ENCODE measurements at regions not wholly inside any gene's neighbourhood (a gene's known extent, or its start where the extent isn't known, plus 50 kb on each side); places are given as distances from the start of the nearest gene placed in this dataset.

GRCh38 chr5:42032137-42032536 is 107.1 kb downstream of the FBXO4 start:
- H3K27ac ChIP-seq (ENCODE audit: low read depth, low read length) = no peak overlapping the region
- no peaks in the 10 kb centered on the region for H3K36me3 ChIP-seq (ENCODE audit: control insufficient read depth, insufficient read depth, low read length)
- H3K9ac ChIP-seq (ENCODE audit: low read length) = no peak overlapping the region
- H3K4me1 ChIP-seq (ENCODE audit: control insufficient read depth, insufficient read depth, low read length) = no peaks in the 10 kb centered on the region
- no peaks in the 10 kb centered on the region for H3K9me3 ChIP-seq (ENCODE audit: control insufficient read depth, insufficient read depth, low read depth, low read length)
- no peak overlapping the region for H3K4me3 ChIP-seq (ENCODE audit: low read depth, low read length)
- no peaks in the 10 kb centered on the region for H3K27me3 ChIP-seq (ENCODE audit: control insufficient read depth, insufficient read depth, low read length)

GRCh38 chr5:42035526-42035925 is 110.4 kb downstream of the FBXO4 start:
- 0 out of 2 replicates have a peak, but pooled peaks cover 8% of the 10 kb centered on the region for H3K4me1 ChIP-seq (ENCODE audit: control insufficient read depth, insufficient read depth, low read length)
- H3K9ac ChIP-seq (ENCODE audit: low read length) = no peak overlapping the region
- no peak overlapping the region for H3K4me3 ChIP-seq (ENCODE audit: low read depth, low read length)
- no peaks in the 10 kb centered on the region for H3K9me3 ChIP-seq (ENCODE audit: control insufficient read depth, insufficient read depth, low read depth, low read length)
- H3K36me3 ChIP-seq (ENCODE audit: control insufficient read depth, insufficient read depth, low read length) = no peaks in the 10 kb centered on the region
- H3K27ac ChIP-seq (ENCODE audit: low read depth, low read length) = no peak overlapping the region
- H3K27me3 ChIP-seq (ENCODE audit: control insufficient read depth, insufficient read depth, low read length) = no peaks in the 10 kb centered on the region

- H3K9ac ChIP-seq (ENCODE audit: low read length) = no peak overlapping the region
- H3K4me1 ChIP-seq (ENCODE audit: control insufficient read depth, insufficient read depth, low read length) = 0 out of 2 replicates have a peak, but pooled peaks cover 8% of the 10 kb centered on the region
- H3K36me3 ChIP-seq (ENCODE audit: control insufficient read depth, insufficient read depth, low read length) = no peaks in the 10 kb centered on the region
- H3K4me3 ChIP-seq (ENCODE audit: low read depth, low read length) = no peak overlapping the region
- H3K27me3 ChIP-seq (ENCODE audit: control insufficient read depth, insufficient read depth, low read length) = no peaks in the 10 kb centered on the region
- no peak overlapping the region for H3K27ac ChIP-seq (ENCODE audit: low read depth, low read length)
- H3K9me3 ChIP-seq (ENCODE audit: control insufficient read depth, insufficient read depth, low read depth, low read length) = no peaks in the 10 kb centered on the region
These were observed 111.3 kb downstream of the FBXO4 start for GRCh38 chr5:42036379-42036778.

- Histone ChIP-seq H3K27me3 (ENCODE audit: control insufficient read depth, insufficient read depth, low read length) (no peaks in the 10 kb centered on the region), H3K4me1 (ENCODE audit: control insufficient read depth, insufficient read depth, low read length) (0 out of 2 replicates have a peak, but pooled peaks cover 8% of the 10 kb centered on the region), H3K36me3 (ENCODE audit: control insufficient read depth, insufficient read depth, low read length) (no peaks in the 10 kb centered on the region), H3K4me3 (ENCODE audit: low read depth, low read length) (no peak overlapping the region), H3K27ac (ENCODE audit: low read depth, low read length) (no peak overlapping the region), H3K9ac (ENCODE audit: low read length) (no peak overlapping the region), H3K9me3 (ENCODE audit: control insufficient read depth, insufficient read depth, low read depth, low read length) (no peaks in the 10 kb centered on the region)
These were observed 112.4 kb downstream of the FBXO4 start for GRCh38 chr5:42037379-42037932.

- H3K9ac ChIP-seq (ENCODE audit: low read length) = no peak overlapping the region
- H3K36me3 ChIP-seq (ENCODE audit: control insufficient read depth, insufficient read depth, low read length) = no peaks in the 10 kb centered on the region
- no peak overlapping the region for H3K4me3 ChIP-seq (ENCODE audit: low read depth, low read length)
- H3K9me3 ChIP-seq (ENCODE audit: control insufficient read depth, insufficient read depth, low read depth, low read length) = no peaks in the 10 kb centered on the region
- no peaks in the 10 kb centered on the region for H3K4me1 ChIP-seq (ENCODE audit: control insufficient read depth, insufficient read depth, low read length)
- no peak overlapping the region for H3K27ac ChIP-seq (ENCODE audit: low read depth, low read length)
- no peaks in the 10 kb centered on the region for H3K27me3 ChIP-seq (ENCODE audit: control insufficient read depth, insufficient read depth, low read length)
These were observed 118.3 kb downstream of the FBXO4 start for GRCh38 chr5:42043400-42043799.

- Histone ChIP-seq H3K27me3 (ENCODE audit: control insufficient read depth, insufficient read depth, low read length) (no peaks in the 10 kb centered on the region), H3K9me3 (ENCODE audit: control insufficient read depth, insufficient read depth, low read depth, low read length) (no peaks in the 10 kb centered on the region), H3K36me3 (ENCODE audit: control insufficient read depth, insufficient read depth, low read length) (no peaks in the 10 kb centered on the region), H3K9ac (ENCODE audit: low read length) (no peak overlapping the region), H3K27ac (ENCODE audit: low read depth, low read length) (no peak overlapping the region), H3K4me3 (ENCODE audit: low read depth, low read length) (no peak overlapping the region), H3K4me1 (ENCODE audit: control insufficient read depth, insufficient read depth, low read length) (peaks cover 3% of the 10 kb centered on the region; the same call in 1 of the 2 replicates)
These were observed 132.2 kb downstream of the FBXO4 start for GRCh38 chr5:42057254-42057690.

GRCh38 chr5:42059291-42059690 is 134.2 kb downstream of the FBXO4 start:
- Histone ChIP-seq H3K4me3 (ENCODE audit: low read depth, low read length) (no peak overlapping the region), H3K4me1 (ENCODE audit: control insufficient read depth, insufficient read depth, low read length) (peaks cover 3% of the 10 kb centered on the region; the same call in 1 of the 2 replicates), H3K36me3 (ENCODE audit: control insufficient read depth, insufficient read depth, low read length) (no peaks in the 10 kb centered on the region), H3K27ac (ENCODE audit: low read depth, low read length) (no peak overlapping the region), H3K9ac (ENCODE audit: low read length) (no peak overlapping the region), H3K9me3 (ENCODE audit: control insufficient read depth, insufficient read depth, low read depth, low read length) (no peaks in the 10 kb centered on the region), H3K27me3 (ENCODE audit: control insufficient read depth, insufficient read depth, low read length) (no peaks in the 10 kb centered on the region)

- no peak overlapping the region for H3K9ac ChIP-seq (ENCODE audit: low read length)
- no peaks in the 10 kb centered on the region for H3K36me3 ChIP-seq (ENCODE audit: control insufficient read depth, insufficient read depth, low read length)
- H3K4me1 ChIP-seq (ENCODE audit: control insufficient read depth, insufficient read depth, low read length) = peaks cover 3% of the 10 kb centered on the region; the same call in 1 of the 2 replicates
- no peak overlapping the region for H3K4me3 ChIP-seq (ENCODE audit: low read depth, low read length)
- no peak overlapping the region for H3K27ac ChIP-seq (ENCODE audit: low read depth, low read length)
- no peaks in the 10 kb centered on the region for H3K27me3 ChIP-seq (ENCODE audit: control insufficient read depth, insufficient read depth, low read length)
- H3K9me3 ChIP-seq (ENCODE audit: control insufficient read depth, insufficient read depth, low read depth, low read length) = no peaks in the 10 kb centered on the region
These were observed 134.8 kb downstream of the FBXO4 start for GRCh38 chr5:42059778-42060464.

- Histone ChIP-seq H3K4me3 (ENCODE audit: low read depth, low read length) (no peak overlapping the region), H3K27ac (ENCODE audit: low read depth, low read length) (no peak overlapping the region), H3K9ac (ENCODE audit: low read length) (no peak overlapping the region), H3K4me1 (ENCODE audit: control insufficient read depth, insufficient read depth, low read length) (peaks cover 3% of the 10 kb centered on the region; the same call in 1 of the 2 replicates), H3K9me3 (ENCODE audit: control insufficient read depth, insufficient read depth, low read depth, low read length) (no peaks in the 10 kb centered on the region), H3K27me3 (ENCODE audit: control insufficient read depth, insufficient read depth, low read length) (no peaks in the 10 kb centered on the region), H3K36me3 (ENCODE audit: control insufficient read depth, insufficient read depth, low read length) (no peaks in the 10 kb centered on the region)
These were observed 136.0 kb downstream of the FBXO4 start for GRCh38 chr5:42061121-42061520.

- no peaks in the 10 kb centered on the region for H3K4me1 ChIP-seq (ENCODE audit: control insufficient read depth, insufficient read depth, low read length)
- no peaks in the 10 kb centered on the region for H3K36me3 ChIP-seq (ENCODE audit: control insufficient read depth, insufficient read depth, low read length)
- no peak overlapping the region for H3K9ac ChIP-seq (ENCODE audit: low read length)
- no peak overlapping the region for H3K4me3 ChIP-seq (ENCODE audit: low read depth, low read length)
- H3K27ac ChIP-seq (ENCODE audit: low read depth, low read length) = no peak overlapping the region
- no peaks in the 10 kb centered on the region for H3K9me3 ChIP-seq (ENCODE audit: control insufficient read depth, insufficient read depth, low read depth, low read length)
- H3K27me3 ChIP-seq (ENCODE audit: control insufficient read depth, insufficient read depth, low read length) = no peaks in the 10 kb centered on the region
These were observed 139.7 kb downstream of the FBXO4 start for GRCh38 chr5:42064821-42065220.

- Histone ChIP-seq H3K36me3 (ENCODE audit: control insufficient read depth, insufficient read depth, low read length) (no peaks in the 10 kb centered on the region), H3K4me1 (ENCODE audit: control insufficient read depth, insufficient read depth, low read length) (no peaks in the 10 kb centered on the region), H3K4me3 (ENCODE audit: low read depth, low read length) (no peak overlapping the region), H3K9me3 (ENCODE audit: control insufficient read depth, insufficient read depth, low read depth, low read length) (no peaks in the 10 kb centered on the region), H3K27me3 (ENCODE audit: control insufficient read depth, insufficient read depth, low read length) (no peaks in the 10 kb centered on the region), H3K27ac (ENCODE audit: low read depth, low read length) (no peak overlapping the region), H3K9ac (ENCODE audit: low read length) (no peak overlapping the region)
These were observed 141.1 kb downstream of the FBXO4 start for GRCh38 chr5:42066131-42066530.
